NCI-H2227 (cell line): ENCODE measurements at regions not wholly inside any gene's neighbourhood (a gene's known extent, or its start where the extent isn't known, plus 50 kb on each side); places are given as distances from the start of the nearest gene placed in this dataset.

Experiments used
- DNase-seq: peaks from one replicate; lab custom pipeline; 2025; ENCODE audit not compliant: unreplicated experiment; lab: John Stamatoyannopoulos, UW

- DNase-seq, result no peak
Observed at GRCh38 chr3:6807967-6808588, 52.8 kb upstream of the GRM7 start.

GRCh38 chr3:6809349-6809748, 51.6 kb upstream of the GRM7 start:
- DNase-seq, result no peak
